Ecto neural progenitor cell (in vitro differentiated cells): ENCODE measurements at regions not wholly inside any gene's neighbourhood (a gene's known extent, or its start where the extent isn't known, plus 50 kb on each side); places are given as distances from the start of the nearest gene placed in this dataset.
"Not testable (repeated sequence)": the region's sequence is repeated elsewhere in the genome, so short reads cannot be mapped to it uniquely, and the experiment has no call there.

Experiments used
- DNase-seq: peaks from one replicate; pipeline ENCODE4 v3.0.0-alpha.2; 2018; ENCODE audit warnings: low spot score

DNA sequence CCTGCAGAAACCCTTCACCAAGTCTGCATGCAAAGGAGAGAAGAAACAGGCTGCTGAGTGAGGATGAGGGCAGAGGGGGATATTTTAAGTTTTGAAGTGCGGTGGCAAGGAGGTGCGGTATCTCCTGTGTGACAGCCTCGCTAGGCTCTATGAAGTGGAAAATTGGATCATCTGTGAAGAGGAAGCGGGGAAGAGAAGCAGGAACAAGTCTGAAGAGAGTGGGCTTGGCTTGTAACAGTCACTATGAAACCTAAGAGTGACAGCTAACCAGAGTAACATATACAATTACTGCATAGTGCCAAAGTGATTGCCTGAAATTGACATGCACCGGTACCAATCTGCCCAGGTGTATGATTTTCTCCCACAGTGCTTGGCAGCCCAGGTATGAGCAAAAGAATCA lies 287.5 kb upstream of the KLF14 start:
- no peak for DNase-seq

DNA sequence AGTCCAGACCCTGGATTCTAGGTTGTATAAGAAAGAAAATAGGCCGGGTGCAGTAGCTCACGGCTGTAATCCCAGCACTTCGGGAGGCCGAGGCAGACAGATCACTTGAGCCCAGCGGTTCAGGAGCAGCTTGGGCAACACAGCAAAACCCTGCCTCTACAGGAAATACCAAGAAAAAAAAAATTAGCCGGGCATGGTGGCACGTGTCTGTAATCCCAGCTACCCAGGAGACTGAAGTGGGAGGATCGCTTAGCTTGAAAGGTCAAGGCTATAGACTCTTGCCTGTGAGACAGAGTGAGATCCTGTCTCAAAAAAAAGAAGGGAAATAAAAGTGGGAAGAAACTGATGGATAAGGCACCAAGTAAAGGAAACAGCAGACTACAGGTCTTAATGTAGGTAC lies 287.9 kb upstream of the KLF14 start:
- DNase-seq, result no peak

GRCh38 chr7:131026297-131027000 lies 292.4 kb upstream of the KLF14 start:
- no peak for DNase-seq

DNA sequence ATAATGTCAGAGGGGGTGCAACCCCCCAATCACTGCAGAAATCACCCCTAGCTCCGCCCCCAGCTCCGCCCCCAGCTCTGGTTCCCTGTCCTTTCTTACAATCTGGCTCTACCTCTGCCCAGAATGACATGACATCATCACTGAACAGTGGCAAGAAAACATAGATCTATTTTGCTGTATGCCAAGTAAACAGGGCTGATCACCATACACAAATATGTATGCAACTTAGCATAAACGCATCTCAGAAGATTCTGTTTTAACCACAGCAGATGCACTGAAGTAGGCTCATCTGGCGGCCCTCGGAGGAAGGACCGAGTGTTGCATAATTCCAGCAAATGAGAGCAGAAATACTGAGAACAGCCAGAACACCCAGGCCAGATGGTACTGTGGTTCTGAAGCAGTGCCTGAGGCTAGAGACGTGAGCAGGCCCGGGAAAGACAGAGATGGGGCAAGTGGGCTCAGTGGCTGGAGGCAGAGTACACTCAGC lies 293.3 kb upstream of the KLF14 start:
- no peak for DNase-seq

- DNase-seq, result no peak
Measured at GRCh38 chr7:131028295-131028694, 294.3 kb upstream of the KLF14 start.

GRCh38 chr7:131029002-131029401 lies 295.0 kb upstream of the KLF14 start:
- no peak for DNase-seq

DNA sequence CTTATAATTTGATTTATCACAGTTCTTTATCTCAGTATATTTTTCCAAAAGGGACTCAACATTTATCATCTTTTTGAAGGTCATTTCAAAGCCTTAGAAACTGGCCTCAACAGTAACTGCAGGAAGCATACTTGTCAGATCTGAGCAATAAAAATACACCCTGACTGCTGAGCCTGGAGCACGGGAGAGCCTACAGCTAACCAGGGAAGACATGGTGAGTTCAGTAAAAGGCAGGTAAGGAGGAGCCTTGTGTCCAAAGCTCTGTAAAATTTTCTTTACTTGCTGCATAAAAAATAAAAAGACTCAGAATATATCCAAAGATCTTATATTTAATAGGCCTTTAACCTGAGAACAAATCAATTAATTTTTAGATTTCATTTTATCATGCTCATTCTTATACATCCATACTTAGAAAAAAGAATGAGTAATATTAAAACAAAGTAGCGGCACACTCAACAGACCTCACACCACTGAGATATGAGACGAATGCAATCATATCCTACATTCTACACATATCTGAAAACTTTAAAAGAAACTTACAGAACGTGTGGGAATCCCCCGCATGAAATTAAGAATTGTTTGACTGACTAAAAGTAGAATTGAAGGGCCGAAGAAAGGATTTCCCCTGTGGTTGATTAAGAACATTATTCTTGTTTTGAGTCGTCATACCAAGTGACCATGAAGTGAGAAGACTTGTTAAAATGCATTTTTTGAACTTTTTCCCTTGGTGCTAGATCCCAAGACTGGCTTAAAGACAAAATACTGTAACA lies 296.4 kb upstream of the MKLN1 start:
- DNase-seq, result no peak

- DNase-seq, result no peak
Measured at GRCh38 chr7:131032786-131033185, 294.9 kb upstream of the MKLN1 start.

- DNase-seq, result no peak
Measured at GRCh38 chr7:131034166-131034881, 293.4 kb upstream of the MKLN1 start.

DNA sequence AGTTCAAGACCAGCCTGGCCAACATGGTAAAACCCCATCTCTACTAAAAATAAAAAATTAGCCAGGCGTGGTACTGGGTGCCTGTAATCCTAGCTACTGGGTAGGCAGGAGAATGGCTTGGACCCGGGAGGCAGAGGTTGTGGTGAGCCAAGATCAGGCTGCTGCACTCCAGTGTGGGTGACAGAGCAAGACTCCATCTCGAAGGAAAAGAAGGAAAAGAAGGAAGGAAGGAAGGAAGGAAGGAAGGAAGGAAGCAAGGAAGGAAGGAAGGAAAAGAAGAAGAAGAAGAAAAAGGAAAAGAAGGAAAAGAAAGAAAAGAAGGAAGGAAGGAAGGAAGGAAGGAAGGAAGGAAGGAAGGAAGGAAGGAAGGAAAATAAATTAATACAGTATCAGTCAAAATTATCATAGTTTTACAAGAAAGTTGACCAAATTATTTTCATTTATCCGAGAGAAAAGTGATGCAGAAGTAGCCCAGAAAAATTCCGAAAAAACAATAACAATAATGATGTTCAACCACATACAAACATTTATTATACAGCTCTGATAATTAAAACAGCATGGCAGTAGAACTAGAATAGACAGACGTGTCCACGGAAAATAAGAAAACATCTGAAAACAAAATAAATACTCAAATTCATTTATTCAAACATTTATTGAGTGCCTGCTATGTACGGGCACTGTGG lies 292.4 kb upstream of the MKLN1 start:
- no peak for DNase-seq

GRCh38 chr7:131038153-131038552 lies 289.5 kb upstream of the MKLN1 start:
- no peak for DNase-seq

DNA sequence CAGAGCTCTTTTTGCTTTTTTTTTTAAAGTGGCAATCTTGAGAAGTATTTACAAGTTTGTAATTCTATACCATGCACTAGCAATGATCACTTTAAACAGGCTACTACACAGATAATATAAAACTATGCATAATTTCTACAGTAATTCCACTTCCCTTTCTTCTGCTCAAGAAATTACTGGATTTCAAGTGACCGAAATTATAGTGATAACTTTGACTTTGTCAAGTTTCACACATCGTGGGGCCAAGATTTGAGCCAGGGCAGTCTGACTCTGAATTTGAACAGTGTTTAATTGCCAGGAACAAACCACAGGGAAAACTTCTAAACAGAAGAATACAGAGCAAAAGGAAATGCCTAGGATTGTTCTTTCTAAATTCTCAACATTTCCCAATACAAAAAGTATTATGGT lies 288.3 kb upstream of the MKLN1 start:
- DNase-seq, result no peak

GRCh38 chr7:131039836-131040235 lies 287.8 kb upstream of the MKLN1 start:
- no peak for DNase-seq

GRCh38 chr7:131040467-131040932 lies 287.2 kb upstream of the MKLN1 start:
- DNase-seq, result peak; percentile 53

- not testable (repeated sequence) for DNase-seq
Measured at GRCh38 chr7:131041012-131041695, 286.5 kb upstream of the MKLN1 start.

- no peak for DNase-seq
Measured at GRCh38 chr7:131042269-131043160, 285.2 kb upstream of the MKLN1 start.

GRCh38 chr7:131045526-131045925 lies 282.1 kb upstream of the MKLN1 start:
- no peak for DNase-seq

DNA sequence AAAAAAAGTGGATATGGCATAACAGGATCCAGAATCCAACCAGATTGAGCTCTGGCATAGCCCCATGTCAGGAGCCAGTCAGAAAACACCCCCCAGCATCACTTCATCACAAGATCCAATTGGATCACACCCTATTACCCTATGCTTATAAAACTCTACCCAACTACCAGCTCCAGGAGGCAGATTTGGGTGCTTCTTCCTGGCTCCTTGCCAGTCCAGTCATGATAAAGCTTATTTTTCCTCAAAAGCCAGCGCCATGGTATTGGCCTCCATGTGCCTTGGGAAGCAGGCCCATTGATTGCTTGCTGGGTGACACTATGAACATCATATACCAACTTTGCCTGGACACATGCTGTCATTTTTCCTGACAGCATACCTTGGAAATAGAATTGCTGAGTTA lies 281.4 kb upstream of the MKLN1 start:
- no peak for DNase-seq

DNA sequence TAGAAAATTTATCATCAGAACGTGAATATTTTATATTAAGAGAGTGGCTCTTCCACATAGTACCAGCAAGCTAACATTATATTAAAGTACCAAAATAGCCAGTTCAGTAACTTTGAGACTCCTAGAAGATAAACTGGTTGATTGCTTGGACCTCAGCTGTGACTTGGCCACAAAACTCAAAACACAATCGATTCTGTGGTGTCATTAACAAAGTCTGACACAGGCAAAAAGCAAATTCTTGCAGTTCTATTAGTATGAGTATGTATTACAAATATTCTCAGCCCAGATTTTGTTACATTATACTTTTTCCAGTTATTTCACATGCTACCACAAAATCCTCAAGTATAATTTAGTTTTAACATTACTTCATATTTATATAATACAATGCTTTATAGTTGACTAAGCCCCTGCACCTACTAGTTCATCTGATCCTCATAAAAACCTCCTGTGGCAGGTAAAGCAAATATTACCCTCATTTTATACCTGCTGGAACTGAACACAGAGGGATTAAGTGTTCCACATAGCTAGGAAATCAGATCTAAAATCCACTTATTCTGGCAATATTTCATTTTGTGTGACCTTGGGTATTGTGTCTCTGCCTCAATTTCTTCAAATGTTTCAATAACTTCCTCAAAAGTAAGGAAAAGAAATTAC lies 279.9 kb upstream of the MKLN1 start:
- DNase-seq, result no peak

DNA sequence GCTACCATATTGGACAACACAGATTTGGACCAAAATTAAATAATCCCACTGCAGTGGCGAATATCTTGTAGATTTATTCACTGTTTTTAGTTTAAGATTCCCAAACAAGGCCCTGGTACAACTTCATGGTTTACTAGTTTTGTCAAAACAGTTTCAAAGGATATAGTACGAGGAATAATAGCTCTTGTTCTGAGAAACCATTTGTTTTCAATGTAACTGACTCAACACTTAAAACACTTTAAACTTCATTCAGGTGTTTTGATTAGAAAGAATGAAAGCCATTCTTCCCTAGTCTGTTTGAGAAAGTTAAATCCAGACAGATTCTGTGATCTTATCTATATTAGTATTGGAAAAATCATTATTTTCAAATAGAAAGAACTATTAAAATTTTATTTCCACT lies 276.4 kb upstream of the MKLN1 start:
- no peak for DNase-seq
